HG02852 (cell line): ENCODE measurements at regions not wholly inside any gene's neighbourhood (a gene's known extent, or its start where the extent isn't known, plus 50 kb on each side); places are given as distances from the start of the nearest gene placed in this dataset.
A peak's percentile ranks its signal among the peaks of the same experiment; 100 is the strongest.

Experiments used
- ATAC-seq: cut with Tn5 transposase; IDR thresholded peaks from one replicate; pipeline ENCODE4 v1.9.1; 2021; ENCODE audit warnings: mild to moderate bottlenecking, moderate library complexity; ENCODE audit not compliant: unreplicated experiment

DNA sequence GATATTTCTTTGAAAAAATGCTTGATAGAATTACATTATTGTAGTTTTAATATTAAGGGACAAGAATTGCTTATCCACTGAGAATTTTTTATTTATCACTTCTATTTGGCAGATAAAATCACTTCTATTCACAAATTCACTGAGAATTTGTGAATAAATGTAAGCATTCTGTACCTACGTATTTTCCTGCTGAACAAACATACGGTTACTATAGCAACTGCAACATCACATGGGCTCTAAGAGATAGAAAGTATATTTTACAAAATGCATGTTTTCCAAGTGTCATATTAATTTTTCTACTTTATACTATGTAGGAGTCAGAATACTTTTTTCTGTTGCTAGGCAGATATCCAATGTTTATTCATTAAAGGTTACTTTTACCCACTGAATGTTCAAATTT, 166.2 kb downstream of the ZIC1 start:
- no peak for ATAC-seq

DNA sequence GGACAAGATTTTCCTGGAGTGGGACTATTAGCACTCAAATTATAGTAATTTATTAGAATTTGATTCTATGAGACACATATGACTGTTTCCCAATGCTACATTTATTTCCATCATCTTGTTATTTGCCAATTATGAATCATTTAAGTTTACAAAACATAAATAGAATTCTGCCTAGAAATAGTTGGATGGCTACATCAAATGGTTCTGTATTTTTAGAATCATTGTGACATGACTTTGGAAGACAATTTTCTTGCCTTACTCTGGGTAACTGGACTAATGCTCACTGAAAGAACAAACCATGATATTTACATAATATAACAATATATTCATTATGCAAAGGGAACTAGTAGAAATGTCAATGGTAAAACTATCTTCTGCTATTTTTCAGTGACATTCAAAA, 173.5 kb downstream of the ZIC1 start:
- no peak for ATAC-seq

DNA sequence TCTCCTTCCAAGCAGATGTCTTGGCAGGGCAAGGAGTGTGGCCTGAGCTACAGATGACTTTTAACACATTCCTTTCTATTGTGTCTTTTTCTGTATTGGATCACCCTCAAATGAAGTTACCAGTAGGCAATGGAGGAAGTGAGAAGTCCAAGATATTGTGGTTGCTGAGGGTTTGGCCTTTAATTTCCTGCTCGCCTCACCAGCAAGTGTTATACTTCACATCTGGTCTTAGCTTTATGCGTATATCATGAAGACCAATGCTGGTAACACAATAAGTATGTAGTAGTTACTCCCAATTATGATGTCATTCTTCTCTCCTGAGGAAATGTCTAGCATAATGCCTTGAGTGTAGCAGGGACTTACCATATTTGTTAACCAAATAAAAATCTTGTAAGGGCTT, 179.9 kb downstream of the ZIC1 start:
- ATAC-seq = no peak

DNA sequence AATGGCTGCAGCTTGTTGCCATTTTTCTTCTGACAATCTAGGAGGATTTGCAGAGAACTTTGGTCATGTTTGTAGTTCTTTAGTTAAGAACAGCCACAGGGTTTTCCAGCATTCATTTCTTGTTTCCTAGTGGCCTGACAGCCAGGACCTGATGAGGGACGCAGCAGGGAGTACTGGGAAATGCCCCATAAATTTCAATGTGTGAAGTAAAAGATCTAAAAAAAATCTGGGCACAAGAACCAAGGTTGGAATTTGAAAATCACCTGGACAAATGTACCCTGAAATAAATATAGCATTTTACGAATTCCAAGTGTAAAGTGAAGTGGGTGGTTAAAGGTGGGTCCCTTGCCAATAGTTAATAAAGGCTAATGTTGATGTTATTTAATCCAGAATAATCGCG, 195.0 kb downstream of the ZIC1 start:
- no peak for ATAC-seq

DNA sequence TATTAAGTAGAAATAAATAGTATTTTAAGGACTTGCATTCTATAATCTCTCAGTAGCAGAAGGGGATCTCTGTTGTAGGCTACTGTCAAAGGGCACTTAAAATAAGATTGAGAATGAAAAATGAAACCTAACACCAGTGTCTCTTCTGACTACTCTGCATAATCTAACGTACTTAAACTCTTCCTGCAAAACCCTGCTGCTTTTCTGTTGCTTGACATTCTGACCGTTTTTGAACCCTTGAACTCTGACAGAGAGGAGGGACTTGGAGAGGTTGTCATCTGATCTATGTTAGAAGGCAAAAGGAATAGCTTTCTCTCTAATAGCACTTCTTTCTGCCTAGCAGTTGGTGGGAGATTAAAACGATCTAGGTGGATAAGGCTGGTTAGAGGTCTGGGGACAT, 204.6 kb downstream of the ZIC1 start:
- peak; percentile 71 for ATAC-seq

DNA sequence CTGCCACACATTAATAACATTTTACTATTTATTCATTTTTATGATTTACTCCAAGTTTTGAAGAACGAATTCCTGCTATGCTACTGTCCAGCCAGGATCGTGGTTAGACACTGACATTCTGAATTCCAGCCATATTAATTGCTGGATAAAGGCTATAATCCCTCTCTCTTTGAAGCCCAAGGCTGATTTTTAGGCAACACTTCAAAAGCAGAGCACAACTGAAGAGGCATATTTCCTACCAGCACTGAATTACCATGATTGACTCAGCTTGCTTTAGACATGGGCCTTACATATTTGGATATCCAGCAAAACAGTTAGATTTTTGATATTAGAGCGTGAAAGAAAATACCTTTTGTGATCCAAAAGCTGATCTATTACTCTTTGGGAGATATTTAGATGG, 205.0 kb downstream of the ZIC1 start:
- ATAC-seq = no peak

DNA sequence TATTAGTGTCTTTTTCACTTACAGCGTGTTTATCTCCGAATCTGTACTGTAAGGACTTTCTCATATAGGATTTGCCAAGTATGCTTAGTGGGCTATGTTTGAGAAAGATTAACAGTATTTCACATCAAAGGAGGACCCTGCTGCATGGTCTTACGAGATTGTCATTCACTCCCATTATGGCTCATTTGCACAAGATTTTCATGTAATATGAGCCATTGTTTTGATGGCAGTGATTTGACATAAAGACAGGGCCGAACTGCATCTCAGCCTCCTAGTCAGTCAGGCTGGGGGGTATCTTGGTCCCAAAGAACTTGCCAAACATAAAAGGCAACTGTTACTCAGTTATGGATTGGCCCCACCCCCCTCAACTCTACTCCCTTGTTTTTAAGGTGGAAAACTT, 205.9 kb downstream of the ZIC1 start:
- ATAC-seq = no peak

DNA sequence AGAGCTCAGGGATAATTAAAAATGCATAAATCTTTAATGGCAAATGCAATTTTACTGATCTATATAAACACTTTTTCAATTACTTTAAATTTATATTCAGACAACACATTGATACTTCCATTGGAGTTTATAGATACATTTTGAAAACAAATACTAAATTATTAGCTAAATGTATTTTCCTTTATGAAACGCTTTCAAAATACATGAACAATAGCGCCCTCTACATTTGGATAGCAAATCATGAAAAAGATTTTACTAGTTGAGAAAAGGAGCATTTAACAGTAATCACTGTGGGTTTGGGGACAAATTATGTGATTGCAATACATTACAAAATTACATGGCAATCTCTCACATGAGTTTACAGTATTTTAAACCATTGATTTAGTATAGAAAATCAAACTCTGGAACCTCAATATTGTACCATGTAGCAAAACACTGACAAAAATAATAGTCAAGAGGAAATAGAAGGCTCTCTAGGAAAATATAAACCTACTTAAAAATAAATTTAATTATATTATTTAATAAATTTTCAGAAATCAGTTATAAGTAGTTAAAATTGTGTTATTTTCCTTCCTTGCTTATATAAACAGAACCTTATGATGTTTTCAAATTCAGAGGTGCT, 207.9 kb downstream of the ZIC1 start:
- no peak for ATAC-seq

DNA sequence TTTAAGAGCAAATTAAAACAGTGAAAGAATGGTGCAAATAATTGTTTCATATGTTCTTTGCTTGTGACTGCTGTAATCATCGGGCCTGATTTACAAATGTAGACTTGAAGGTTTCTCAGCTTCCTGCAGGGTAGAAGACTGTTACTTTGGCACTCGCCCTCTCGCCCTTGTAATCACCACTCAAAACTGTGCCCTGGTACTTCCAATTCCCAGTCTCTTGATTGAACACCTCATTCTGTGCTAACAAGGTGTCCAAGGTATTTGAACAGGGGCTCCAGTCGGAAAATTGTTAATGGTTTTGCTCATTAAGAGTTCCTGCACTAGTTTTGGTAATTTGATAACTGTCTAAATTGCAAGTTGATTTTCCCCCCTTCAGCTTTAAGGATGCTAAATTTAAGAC, 209.5 kb downstream of the ZIC1 start:
- no peak for ATAC-seq

DNA sequence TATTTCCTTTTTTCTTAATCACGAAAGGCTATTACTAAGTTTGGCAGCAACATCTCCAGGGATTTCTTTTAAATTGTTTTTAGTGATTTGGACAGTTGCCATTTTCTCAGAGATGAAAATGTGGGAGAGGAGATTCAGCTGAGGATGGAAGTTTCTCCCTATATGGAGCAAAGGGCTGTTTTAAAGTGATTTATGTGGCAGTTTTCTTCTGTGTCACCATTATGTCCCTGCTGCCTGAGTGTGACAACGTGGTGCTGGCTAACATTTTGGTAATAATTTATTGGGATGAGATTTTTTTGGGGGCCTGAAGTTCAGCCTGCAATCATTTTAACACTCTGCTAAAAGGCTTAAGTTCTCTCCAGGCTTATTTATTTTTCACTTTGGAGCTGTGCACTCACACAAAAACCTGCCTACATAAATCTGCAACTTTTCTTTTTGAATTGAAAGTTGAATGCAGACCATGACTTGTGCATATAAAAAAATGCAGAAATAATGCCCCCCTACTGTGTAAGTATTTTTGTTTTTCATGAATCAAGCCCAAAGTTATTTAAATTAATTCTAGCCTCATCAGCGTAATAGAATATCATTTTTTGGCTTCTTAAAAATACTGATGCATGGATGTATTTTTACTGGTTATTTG, 210.9 kb downstream of the ZIC1 start:
- ATAC-seq = no peak

DNA sequence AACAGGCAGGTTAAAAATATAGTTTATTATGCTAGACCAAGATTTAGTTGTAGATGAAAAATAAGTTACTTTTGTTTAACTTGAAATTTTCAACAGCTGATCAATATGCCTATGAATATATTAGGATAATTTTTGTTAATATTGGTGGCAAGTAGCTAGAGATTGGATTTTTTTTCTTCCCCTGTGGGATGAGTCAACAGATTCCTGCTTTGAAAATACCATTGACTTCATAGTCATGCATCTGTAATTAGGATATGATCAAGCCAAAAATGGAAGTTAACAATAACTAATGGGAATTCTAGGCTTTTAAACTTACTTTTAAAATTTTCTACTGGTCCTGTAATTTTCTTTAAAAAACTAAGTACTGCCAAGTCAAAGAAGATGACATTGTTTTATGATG, 211.7 kb downstream of the ZIC1 start:
- no peak for ATAC-seq

DNA sequence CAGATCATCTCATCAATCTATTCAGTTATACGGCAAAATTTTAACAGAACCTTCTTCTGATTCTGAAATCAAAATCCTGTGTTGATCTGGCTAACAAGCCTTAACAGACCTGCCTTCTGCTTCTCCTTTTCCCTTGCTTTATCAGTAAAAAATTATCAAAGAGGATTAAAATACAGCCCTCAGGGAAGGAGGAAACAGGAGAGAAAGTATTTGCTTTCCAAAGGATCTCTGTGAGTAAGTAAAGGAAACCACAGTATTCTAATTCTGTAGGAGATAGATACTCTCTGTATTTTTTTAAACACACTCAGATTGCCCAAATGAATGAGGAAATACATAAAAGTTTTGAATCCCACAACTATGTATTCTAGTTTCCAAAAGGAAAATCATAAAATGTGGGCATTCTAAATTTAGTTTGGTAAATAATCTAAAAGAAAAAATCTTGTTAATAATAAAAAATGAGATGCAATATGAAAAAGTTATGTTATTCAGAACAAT, 221.8 kb downstream of the ZIC1 start:
- no peak for ATAC-seq

DNA sequence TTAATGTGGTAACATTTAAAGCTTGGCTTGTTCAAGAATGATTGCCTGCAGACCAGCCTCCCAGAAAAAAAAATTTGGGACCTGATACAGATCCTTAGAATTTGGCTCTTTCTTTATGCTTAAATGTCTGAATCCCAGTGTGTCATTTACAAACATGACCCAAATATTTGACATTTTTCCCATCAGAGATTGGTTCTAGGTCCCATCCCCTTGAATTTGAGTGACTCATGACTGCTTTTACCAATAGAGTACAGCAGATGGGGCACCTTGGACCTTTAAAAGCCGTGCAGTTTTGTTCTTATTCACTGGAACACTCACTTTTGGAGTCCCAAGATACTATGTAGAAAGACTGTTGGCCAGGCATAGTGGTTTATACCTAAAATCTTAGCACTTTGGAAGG, 231.6 kb downstream of the ZIC1 start:
- no peak for ATAC-seq

DNA sequence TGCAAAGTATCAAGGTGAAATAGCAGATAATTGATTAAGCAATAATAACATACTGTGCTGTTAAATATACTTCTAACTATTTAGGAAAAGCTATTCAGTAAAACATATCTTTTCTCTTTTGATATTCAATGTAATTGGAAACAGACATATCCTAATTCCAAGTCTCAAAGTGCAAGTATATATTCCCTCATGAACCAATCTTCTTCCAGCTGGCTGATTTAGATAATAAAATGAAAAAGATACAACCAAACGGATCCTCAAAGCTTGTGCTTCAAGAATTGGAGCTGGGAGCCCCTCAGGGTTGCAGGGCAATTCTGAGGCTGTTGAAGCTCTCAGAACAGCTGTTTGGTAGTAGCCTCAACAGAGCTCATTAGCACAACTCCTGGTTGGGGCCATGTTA, 236.6 kb downstream of the ZIC1 start:
- ATAC-seq = no peak

DNA sequence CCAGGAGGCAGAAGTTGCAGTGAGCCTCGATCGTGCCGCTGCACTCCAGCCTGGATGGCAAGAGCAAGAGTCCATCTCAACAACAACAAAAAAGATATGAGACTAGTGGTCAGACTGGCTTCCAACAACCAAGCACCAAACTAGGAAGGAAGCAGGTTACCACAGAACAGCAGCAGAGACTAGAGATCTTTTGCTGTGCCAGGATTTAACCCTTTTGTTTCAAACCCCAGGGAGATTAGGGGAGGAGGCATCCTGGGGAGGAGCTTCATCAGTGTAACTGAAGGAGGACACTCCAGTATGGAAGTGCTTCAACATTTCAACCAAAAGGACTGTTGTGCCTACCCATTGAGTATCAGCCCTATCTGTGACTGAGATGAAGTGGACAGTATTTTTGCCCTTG, 240.3 kb downstream of the ZIC1 start:
- no peak for ATAC-seq

DNA sequence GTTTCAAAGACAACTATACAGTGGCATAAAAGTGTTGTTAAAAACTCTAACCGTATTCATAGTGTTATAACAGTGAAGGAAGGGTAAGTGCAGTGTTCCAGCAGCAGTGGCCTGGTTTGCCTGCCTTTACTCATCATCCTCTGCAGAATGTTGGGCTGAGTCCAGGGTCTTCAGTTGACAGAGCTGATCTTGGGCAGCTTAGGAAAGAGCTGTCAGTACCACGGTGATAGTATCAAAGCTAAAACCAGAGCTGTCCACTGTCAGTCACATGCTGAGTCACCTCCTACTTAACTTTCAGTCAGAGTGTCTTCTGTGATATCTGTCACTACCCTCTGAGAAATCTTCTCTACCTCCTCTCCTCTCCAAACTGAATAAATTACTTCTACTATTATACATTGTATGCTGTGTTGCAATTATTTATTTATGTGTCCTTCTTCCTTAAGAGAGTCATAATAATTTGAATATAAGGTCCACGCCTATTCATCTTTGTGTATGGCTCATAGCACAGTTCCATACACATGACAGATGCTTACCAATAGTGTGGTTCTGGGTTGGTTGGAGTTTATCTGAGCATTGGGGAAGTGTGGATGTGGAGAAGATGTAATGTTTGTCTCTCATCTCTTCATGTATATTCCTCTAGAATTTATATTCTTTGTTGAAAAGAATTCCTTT, 242.1 kb downstream of the ZIC1 start:
- ATAC-seq = no peak

DNA sequence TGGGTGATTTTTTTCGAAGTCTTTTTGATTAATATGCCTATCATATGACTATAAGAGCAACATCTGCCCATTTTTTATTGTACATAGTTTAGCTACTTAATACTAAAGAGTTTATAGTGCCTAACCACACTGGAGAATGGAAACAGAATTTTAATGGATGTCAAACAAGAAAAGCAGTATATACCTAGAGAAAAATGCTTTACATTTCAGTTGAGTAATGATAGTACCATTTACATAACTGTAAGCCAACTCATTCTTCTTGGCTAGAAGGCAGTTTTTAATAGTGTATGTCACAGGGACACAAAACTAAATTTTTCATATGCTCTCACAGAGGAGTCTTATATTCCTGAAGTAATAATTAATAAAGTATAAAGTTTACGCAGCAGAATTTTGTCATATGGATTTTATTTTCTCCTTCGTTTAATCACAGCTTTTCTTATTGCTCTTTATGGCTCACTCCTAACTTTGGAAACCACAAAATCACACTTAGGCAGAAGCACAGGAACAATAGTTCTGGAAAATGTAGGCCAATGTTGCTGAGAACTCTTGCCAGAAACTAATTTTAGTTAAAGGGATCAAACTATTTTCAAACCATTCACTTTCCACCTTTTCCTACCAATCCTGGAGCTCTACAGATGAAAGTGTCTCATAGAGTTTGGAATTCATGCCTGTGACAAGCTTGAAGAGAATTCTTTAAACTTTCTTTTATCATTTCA, 243.6 kb downstream of the ZIC1 start:
- ATAC-seq = no peak

DNA sequence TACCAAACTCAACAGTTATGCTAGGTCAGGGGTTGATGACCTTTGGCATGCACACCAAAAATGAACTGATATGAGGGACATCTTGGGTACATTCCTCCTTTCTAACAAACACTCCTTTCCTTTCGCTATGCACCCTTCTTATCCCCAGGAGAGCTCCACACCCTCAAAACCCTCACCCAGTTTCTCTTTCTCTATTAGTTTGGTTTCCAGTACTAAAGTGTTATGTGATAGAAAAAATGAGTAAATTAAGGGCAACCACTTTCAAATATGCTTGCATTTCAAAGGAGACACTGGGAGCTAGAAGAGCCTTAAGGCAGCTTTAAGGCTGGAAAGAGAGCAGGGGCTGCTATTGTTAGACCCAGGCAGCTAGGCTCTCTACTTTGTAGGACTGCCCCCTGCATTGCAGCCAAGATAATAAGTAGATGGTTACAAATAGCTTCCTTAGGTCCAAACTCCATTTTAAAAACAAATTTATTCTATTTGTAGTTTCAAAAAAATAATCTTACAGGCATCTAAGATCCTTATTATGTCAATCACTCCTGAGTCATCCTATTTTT, 244.3 kb downstream of the ZIC1 start:
- ATAC-seq = no peak

DNA sequence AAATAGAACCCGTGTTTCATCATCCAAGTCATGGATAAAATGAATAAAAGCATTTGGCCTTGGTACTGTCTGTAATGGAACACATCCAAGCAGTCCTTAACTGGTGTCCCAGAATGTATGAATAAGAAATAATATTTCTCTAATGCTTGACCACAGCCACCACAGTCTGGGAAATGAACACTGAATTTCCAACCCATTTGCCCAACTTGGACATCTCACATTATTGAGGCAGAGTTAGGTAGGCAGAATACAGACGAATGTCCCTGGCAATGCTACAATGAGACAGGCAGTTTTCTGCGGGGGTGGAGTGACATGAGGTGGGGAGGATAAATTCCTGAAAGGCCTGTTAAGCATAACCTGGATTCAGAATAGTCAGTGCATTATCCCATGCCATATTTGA, 245.7 kb downstream of the ZIC1 start:
- ATAC-seq = no peak

DNA sequence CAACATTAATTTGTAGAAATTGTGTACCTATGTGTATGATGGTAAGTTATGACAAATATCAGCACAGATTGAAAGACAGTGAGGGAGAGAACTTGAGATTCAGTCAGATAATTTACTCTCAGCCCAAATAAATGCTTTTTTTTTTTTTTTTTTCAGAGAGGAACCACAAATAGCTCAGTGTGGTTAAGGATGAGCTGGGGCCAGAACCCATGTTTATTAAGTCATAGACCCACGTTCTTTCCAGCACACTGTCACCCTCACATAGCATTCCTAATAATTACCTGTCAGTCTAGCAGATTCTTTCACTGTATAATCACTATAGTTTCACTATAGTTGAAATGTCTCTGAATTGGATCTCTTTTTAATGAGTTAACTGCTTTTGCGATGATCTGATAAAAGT, 246.1 kb downstream of the ZIC1 start:
- no peak for ATAC-seq

DNA sequence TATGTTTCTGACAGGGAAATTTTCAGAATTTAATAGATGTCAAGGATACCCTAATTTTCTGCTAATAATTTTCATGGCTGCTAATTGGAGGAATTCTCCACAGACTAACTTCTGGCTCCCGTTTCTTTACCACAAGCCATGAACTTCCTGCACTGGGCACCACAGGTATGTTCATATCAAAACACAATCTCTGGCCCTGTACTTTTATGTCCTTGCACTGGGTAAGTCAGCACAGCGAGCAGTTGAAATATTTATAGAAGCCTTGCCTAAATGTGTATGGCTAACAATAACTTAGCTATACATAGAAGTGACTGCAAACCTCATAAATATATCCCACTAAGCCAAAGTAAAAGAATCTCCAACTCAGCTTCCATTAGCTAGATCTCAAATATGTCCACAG, 246.9 kb downstream of the ZIC1 start:
- no peak for ATAC-seq

DNA sequence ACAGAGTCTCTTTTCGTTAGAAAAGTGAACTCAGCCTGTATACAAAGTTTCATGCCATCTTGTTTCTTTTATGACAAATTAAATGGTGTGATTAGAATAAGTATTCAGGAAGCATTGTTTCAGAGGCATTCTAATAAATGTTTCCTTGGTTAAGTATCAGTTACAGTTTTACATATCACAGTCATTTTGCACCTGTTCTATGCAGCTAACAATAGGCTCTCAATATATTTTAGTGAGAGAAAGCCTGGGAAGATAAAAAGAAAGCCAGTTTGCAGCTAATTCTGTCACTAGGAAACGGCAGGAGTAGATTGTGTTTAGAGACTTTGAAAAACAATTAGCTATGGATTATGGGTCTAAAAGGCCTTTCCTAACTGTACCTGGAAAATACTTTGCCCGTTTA, 252.8 kb downstream of the ZIC1 start:
- ATAC-seq = no peak
